Right cardiac atrium (tissue), 5 donors: ENCODE measurements at regions not wholly inside any gene's neighbourhood (a gene's known extent, or its start where the extent isn't known, plus 50 kb on each side); places are given as distances from the start of the nearest gene placed in this dataset.
"Not testable (repeated sequence)": the region's sequence is repeated elsewhere in the genome, so short reads cannot be mapped to it uniquely, and the experiment has no call there.

Source experiments
- ATAC-seq, 2 donors: fragments of 200-7000 bp; cut with Tn5 transposase; one replicate each; pipeline versions ENCODE4 v1.8.0 to v1.9.1; 2020; ENCODE audit warnings: moderate library complexity in 2 of 2, mild to moderate bottlenecking in 1 of 2
- DNase-seq, 3 donors: peaks; one replicate each; pipeline ENCODE4 v3.0.0-alpha.2; 2020
- H3K27ac ChIP-seq: one replicate; pipeline ENCODE4 v1.5.1; 2013; ENCODE audit warnings: mild to moderate bottlenecking, low read length, control low read depth, moderate library complexity
- H3K27me3 ChIP-seq: one replicate; pipeline ENCODE4 v1.6.1; 2013; ENCODE audit not compliant: control insufficient read depth, insufficient read depth
- H3K4me1 ChIP-seq: one replicate; pipeline ENCODE4 v1.6.1; 2013; ENCODE audit warnings: low read length; ENCODE audit not compliant: control insufficient read depth, insufficient read depth
- H3K4me3 ChIP-seq: one replicate; pipeline ENCODE4 v1.5.1; 2013; ENCODE audit warnings: low read length, control low read depth
- H3K9me3 ChIP-seq: one replicate; pipeline ENCODE4 v1.6.1; 2013; ENCODE audit warnings: low read length; ENCODE audit not compliant: control insufficient read depth
- WGBS: extraction: QIAGEN DNeasy Blood & Tissue Kit; methylation state at CpG from one replicate; pipeline ENCODE4 v1.1.7; 2013; 5-methylcytosine and 5-hydroxymethylcytosine counted together
- intact Hi-C, 4 donors: fragments of 100-400 bp; cut with DNase I; formaldehyde crosslinking; loops; one replicate each; pipeline versions ENCODE4 v1.11.0 to v1.14.0; 2022 to 2023
- donor health status: healthy with polysubstance abuse.
- donor health status: DM: no; HTN: yes; CAD: no.
- donor health status: DM: no; HTN: no; CAD: no.
- donor health status: DM: no; HTN: yes; CAD: no; lungs with severe emphysema.
- donor health status: DM: yes; HTN: yes; CAD: no.

GRCh38 chr6:141531040-141531439 lies 601.7 kb upstream of the GJE1 start:
- Histone ChIP-seq H3K4me1 (no peaks in the 10 kb centered on the region), H3K27me3 (no peaks in the 10 kb centered on the region), H3K4me3 (no peak overlapping the region), H3K27ac (no peak overlapping the region), H3K9me3 (no peaks in the 10 kb centered on the region)
- intact Hi-C loops, result no loop called here
- DNase-seq (peak in 1 of 3 donors; percentile 21), ATAC-seq (no peak)
- WGBS, result 98% methylated on average over 5 of the region's 5 CpGs

GRCh38 chr6:141528596-141528995 lies 604.1 kb upstream of the GJE1 start:
- no peaks in the 10 kb centered on the region for H3K4me1 ChIP-seq
- H3K4me3 ChIP-seq, result no peak overlapping the region
- intact Hi-C loops, result no loop called here
- DNase-seq, result no peak
- 68% methylated on average over 1 of the region's 1 CpG for WGBS
- H3K27ac ChIP-seq, result no peak overlapping the region
- no peak for ATAC-seq
- H3K9me3 ChIP-seq, result no peaks in the 10 kb centered on the region
- H3K27me3 ChIP-seq, result no peaks in the 10 kb centered on the region

GRCh38 chr6:141526985-141527384 lies 605.7 kb upstream of the GJE1 start:
- no peaks in the 10 kb centered on the region for H3K9me3 ChIP-seq
- no peaks in the 10 kb centered on the region for H3K4me1 ChIP-seq
- intact Hi-C loops, result no loop called here
- ATAC-seq, result no peak
- no peak overlapping the region for H3K4me3 ChIP-seq
- DNase-seq, result no peak
- WGBS, result 72% methylated on average over 6 of the region's 6 CpGs
- no peak overlapping the region for H3K27ac ChIP-seq
- no peaks in the 10 kb centered on the region for H3K27me3 ChIP-seq

GRCh38 chr6:141521440-141521839 lies 611.3 kb upstream of the GJE1 start:
- Histone ChIP-seq H3K4me1 (no peaks in the 10 kb centered on the region), H3K27ac (no peak overlapping the region), H3K9me3 (no peaks in the 10 kb centered on the region), H3K27me3 (no peaks in the 10 kb centered on the region), H3K4me3 (no peak overlapping the region)
- no peak for DNase-seq
- intact Hi-C loops, result no loop called here
- ATAC-seq, result no peak

GRCh38 chr6:141513830-141514229 lies 618.9 kb upstream of the GJE1 start:
- Histone ChIP-seq H3K27ac (no peak overlapping the region), H3K4me3 (no peak overlapping the region), H3K9me3 (no peaks in the 10 kb centered on the region), H3K27me3 (no peaks in the 10 kb centered on the region), H3K4me1 (peaks cover 1% of the 10 kb centered on the region)
- DNase-seq, result no peak
- intact Hi-C loops, result no loop called here
- ATAC-seq, result no peak
- WGBS, result 73% methylated on average over 1 of the region's 1 CpG

- intact Hi-C loops, result no loop called here
- no peak for ATAC-seq
- peaks cover 1% of the 10 kb centered on the region for H3K4me1 ChIP-seq
- H3K9me3 ChIP-seq, result no peaks in the 10 kb centered on the region
- DNase-seq, result no peak
- no peak overlapping the region for H3K27ac ChIP-seq
- H3K4me3 ChIP-seq, result no peak overlapping the region
- H3K27me3 ChIP-seq, result no peaks in the 10 kb centered on the region
Observed at GRCh38 chr6:141510803-141511202, 621.9 kb upstream of the GJE1 start.

GRCh38 chr6:141506062-141506461 lies 626.7 kb upstream of the GJE1 start:
- H3K27me3 ChIP-seq, intact Hi-C loops, ATAC-seq, H3K9me3 ChIP-seq, H3K4me3 ChIP-seq, DNase-seq, H3K4me1 ChIP-seq, H3K27ac ChIP-seq: not testable (repeated sequence)
- WGBS, result 96% methylated on average over 1 of the region's 1 CpG

GRCh38 chr6:141504318-141504717 lies 628.4 kb upstream of the GJE1 start:
- H3K27ac ChIP-seq, DNase-seq, ATAC-seq, H3K9me3 ChIP-seq, H3K27me3 ChIP-seq, H3K4me3 ChIP-seq, intact Hi-C loops, H3K4me1 ChIP-seq: not testable (repeated sequence)
- WGBS, result 97% methylated on average over 1 of the region's 1 CpG

GRCh38 chr6:141501616-141502015 lies 631.1 kb upstream of the GJE1 start:
- WGBS, result 74% methylated on average over 1 of the region's 1 CpG
- intact Hi-C loops, result no loop called here
- H3K27ac ChIP-seq, result no peak overlapping the region
- peaks cover 3% of the 10 kb centered on the region for H3K9me3 ChIP-seq
- no peak for DNase-seq
- no peaks in the 10 kb centered on the region for H3K4me1 ChIP-seq
- no peaks in the 10 kb centered on the region for H3K27me3 ChIP-seq
- ATAC-seq, result no peak
- H3K4me3 ChIP-seq, result no peak overlapping the region

- Histone ChIP-seq H3K4me1 (no peaks in the 10 kb centered on the region), H3K4me3 (no peak overlapping the region), H3K27me3 (no peaks in the 10 kb centered on the region), H3K27ac (no peak overlapping the region), H3K9me3 (no peaks in the 10 kb centered on the region)
- DNase-seq (no peak), ATAC-seq (no peak)
- intact Hi-C loops, result no loop called here
- WGBS, result 88% methylated on average over 3 of the region's 3 CpGs
Observed at GRCh38 chr6:141498977-141499376, 633.7 kb upstream of the GJE1 start.

- DNase-seq, result no peak
- WGBS, result 87% methylated on average over 2 of the region's 2 CpGs
- Histone ChIP-seq H3K4me1 (no peaks in the 10 kb centered on the region), H3K4me3 (no peak overlapping the region), H3K27ac (no peak overlapping the region), H3K9me3 (no peaks in the 10 kb centered on the region), H3K27me3 (no peaks in the 10 kb centered on the region)
- intact Hi-C loops, result no loop called here
- no peak for ATAC-seq
Observed at GRCh38 chr6:141492521-141493284, 640.0 kb upstream of the GJE1 start.

GRCh38 chr6:141491684-141492083 lies 641.0 kb upstream of the GJE1 start:
- no peak for DNase-seq
- Histone ChIP-seq H3K4me3 (no peak overlapping the region), H3K9me3 (no peaks in the 10 kb centered on the region), H3K4me1 (no peaks in the 10 kb centered on the region), H3K27me3 (no peaks in the 10 kb centered on the region), H3K27ac (no peak overlapping the region)
- intact Hi-C loops, result no loop called here
- no peak for ATAC-seq
